HG03135 (cell line): ENCODE measurements at regions not wholly inside any gene's neighbourhood (a gene's known extent, or its start where the extent isn't known, plus 50 kb on each side); places are given as distances from the start of the nearest gene placed in this dataset.
"Not testable (repeated sequence)": the region's sequence is repeated elsewhere in the genome, so short reads cannot be mapped to it uniquely, and the experiment has no call there.

Experiments
- ATAC-seq: cut with Tn5 transposase; IDR thresholded peaks from one replicate; pipeline ENCODE4 v1.9.1; 2021; ENCODE audit warnings: mild to moderate bottlenecking, moderate library complexity; ENCODE audit not compliant: unreplicated experiment

DNA sequence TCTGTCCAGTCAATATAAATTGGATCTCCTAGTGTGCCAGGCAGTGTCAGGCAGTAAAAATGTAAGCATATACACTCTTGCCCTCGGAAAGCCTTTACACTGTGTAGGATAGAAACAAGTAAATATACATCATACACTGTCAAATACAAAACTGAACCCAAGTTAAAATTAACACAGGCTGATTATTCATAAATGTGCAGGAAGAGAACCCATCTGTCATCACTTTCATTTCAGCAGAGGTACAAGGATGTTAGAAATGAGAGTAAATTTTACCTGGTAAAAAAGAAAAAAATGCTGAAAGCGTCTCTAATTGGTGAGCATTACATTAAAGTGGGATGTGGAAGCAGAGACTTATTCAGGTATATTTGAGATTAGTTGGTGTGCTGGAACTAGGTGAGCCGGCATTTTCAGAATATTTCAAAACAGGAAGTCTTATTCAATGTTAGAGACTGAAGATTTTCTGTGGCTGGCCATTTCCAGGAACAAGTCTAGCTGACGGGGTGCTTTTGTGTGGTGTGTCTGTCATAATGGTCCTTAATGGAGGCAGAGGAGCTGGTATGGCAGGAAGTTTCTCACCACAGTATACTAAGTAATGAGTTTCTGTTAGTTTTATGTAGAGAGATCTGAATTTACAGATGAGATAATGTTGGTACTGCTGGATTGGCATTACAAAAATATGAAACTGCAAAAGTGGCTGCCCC, 192.6 kb downstream of the CASP12 start:
- peak; percentile 100 for ATAC-seq

DNA sequence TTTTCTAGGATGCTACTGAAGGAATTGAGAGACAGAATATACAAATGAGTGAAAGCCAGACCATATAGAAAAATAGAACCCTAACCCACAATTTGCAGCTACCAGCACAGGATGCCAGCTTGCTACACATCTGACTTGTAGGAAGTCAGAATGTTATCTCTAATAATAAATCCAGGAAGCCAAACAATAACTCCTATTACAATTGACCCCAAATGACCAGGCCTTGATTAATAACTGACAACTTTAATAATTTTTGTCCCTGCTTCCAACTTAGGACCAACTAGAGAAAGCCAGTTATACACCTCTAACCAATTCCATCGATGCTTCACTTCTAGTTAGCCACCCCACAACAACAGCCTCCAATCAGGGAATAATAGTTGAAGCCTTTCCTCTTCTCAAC, 193.4 kb downstream of the CASP12 start:
- no peak for ATAC-seq

DNA sequence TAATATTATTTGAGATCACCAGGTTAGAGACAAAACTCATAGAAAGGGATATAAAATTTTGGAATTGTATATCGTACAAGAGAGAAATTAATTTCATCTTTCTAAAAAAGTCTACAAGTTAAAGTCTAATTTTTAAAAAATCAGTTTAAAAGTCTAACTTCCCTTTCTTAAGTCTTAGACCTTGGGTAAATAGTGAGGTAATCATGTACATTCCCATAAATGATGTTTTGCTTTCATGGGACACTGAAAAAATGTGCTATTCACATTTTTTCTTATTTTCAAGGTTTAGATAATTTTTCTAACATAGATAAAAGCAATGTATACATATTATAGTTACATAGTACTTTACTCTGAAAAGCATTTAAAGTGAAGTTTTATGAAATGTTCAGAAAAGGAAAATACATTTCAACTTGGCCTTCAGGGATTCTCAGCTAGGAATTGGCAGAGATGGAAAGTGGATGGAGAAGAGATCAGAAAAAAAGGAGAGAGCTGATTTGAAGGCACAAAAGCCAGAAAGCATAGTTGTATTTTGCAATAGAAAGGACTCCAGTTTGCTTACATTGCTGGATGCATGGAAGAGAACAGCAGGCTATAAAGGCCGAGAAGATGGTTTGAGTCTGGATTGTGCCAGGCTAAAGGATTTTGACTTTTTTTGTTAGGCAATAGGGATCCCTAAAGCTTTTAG, 194.0 kb downstream of the CASP12 start:
- no peak for ATAC-seq

DNA sequence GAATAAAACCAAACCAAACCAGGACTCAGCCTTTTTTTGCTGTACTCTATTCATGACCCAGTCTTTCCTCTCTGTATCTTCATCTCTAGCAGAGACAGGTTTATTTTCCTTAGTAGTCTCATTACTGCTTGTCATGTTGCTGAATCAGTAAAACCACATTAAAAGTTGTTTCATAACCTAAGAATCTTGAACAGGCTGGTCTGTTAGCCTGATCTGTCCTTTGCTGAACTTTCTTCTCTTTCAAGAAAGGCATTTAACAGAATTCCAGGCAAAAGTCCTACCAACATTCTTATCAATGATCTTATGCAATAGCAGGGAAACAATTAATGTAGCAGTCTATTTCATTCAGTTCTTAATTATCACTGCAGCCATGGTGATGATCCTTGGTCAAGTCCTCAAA, 197.7 kb downstream of the CASP12 start:
- no peak for ATAC-seq

DNA sequence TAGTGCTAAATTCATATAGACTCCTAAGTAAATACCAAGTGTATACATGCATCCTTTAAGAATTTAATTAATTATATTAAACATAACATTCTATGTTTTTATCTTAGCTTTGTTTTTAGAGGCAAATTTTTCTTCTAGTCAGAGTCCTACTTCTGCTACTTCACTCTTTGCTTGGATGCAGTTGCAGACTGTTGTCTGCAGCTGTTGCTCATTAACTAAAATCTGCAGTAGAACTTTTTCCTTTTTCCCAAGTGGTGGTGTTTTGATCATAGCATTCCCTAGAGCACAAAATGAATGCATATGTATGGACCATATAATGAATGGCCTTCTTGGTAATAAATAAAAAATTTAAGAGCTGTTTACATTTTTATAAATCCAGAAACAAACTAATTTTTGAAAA, 198.3 kb downstream of the CASP12 start:
- ATAC-seq, result no peak

DNA sequence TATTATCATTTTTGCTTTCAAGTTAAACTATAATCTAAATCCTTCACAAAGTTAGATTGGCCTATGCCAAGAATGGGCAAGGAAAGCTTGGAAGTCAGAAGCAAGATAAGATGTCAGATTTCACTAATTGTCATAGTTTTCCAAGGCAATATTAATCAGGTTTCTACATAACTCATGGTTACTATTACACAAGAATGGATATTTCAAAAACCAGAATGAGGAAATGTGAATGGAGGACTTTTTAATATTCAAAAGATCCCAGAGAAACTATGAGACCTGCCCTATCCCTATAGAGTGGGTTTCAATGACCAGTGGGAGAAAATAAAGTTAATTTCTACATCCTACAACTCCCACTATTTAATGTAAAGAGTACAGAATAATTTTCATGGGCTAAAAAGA, 203.2 kb downstream of the CASP12 start:
- no peak for ATAC-seq

DNA sequence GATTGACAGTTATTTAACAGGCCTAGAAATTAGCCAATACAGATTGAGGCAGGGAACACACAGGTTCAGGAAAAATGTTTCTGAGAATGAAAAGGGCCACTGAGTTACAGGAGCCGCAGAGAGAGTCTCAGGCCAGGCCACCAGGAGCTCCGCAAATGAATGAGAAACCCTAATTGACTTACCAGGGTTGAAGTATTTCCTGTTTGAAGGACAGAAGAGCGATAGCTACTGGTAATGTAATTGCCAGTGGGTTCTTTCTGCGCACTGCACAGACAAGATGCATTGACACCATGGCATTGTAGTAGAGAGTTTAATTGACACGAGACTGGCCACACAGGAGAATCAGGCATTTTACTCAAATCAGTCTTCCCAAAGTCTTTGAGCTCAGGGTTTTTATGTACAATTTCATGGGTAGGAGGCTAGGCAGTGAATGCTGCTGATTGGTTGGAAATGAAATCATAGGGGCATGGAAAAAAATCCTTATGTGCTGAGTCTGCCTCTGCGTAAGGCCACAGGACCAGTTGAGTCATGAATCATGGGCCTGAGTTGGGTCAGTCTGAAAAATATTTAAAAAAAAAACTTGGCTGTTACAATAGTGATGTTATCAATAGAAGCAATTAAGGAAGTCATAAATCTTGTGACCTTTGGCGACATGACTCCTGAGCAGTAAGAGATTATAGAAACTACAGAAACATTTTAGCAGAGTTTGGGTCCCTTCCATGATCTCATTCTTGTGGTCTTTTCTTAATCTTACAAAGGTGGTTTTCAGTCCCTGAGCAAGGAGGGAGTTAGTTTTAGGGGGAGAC, 203.8 kb downstream of the CASP12 start:
- no peak for ATAC-seq

DNA sequence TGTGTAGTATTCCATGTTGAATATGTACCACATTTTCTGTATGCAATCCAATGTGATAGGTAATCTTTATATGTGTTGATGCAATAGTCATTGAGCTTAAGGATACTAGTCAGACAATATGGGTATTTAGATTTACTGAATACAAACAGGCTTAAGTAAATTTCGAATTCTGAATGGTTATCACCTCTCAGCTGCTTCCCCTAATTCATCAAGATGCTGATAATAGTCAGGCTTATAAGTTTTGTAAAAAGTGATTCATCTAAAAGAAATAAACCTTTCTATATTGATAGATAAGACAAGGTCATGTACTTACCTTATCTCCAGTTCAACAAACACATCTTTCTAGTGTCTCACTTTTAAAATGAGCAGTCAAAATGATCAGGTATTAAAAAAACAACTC, 205.5 kb downstream of the CASP12 start:
- ATAC-seq, result no peak

DNA sequence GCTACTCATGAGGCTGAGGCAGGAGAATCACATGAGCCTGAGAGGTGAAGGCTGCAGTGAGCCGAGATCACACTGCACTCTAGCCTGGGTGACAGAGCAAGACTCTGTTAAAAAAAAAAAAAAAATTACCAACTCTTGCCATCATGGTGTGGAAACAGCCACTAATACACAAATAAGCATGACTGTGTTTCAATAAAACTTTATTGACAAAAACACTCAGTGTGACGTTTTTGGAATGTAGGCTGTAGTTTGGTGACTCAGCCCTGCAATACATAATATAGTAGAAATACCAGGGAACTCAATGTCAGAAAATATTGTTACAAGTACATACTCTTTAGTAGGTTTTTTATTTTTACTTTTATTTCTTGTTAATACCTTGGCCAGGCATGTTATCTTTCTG, 207.1 kb downstream of the CASP12 start:
- ATAC-seq, result no peak

DNA sequence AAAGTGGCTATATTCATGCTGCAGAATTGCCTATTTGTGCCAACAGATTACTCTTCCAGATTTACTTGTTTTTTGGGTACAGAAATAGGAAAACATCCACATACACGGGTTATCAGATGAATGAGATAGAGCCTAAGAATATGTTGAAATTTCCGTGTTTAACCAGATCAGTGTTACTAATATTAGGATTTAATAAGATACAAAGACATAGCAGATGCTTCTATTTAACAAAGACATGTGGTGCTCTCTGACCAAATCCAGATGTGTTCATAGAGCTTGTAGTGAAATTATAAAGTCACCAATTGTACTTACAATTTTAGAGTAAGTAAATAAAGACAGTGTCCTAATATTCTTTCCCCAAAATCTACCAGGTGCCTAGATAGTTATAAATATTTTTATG, 208.0 kb downstream of the CASP12 start:
- no peak for ATAC-seq

DNA sequence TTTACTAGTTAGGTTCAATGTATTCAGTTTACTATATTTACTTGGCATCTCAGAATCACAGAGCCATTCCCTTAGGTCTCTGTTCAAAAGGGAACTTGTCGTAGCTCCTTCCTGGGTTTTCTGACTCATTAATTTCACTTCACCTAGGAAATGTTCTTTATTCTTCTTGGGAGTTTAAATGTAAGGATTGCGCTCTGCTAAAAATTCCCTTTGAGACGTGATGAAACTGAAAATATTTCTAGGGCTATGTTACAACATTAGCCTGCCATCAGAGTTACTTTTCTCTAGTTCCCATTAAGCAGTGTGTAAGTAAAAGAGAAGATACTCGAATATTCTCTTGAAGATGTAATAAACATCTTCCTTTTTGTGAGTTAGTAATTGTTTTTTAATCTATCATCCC, 209.5 kb downstream of the CASP12 start:
- no peak for ATAC-seq

DNA sequence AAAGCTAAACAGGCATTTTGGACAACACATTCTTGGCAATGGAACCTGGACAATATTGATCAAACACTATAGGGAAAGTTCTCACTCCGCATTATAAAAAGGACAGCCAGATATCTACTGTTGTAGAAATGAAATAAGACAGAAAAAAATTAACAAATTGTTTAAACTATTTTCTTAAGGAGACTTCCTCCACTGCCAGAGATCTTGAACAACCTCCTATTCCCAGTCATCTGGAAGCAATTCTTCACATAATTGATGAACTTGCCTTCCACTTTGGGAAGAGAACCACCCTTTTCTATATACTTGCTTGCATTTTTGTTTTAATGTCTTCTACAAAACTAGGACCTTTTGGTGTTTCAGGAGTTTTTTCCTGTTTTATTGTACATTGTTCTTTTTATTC, 216.1 kb downstream of the CASP12 start:
- ATAC-seq, result no peak

DNA sequence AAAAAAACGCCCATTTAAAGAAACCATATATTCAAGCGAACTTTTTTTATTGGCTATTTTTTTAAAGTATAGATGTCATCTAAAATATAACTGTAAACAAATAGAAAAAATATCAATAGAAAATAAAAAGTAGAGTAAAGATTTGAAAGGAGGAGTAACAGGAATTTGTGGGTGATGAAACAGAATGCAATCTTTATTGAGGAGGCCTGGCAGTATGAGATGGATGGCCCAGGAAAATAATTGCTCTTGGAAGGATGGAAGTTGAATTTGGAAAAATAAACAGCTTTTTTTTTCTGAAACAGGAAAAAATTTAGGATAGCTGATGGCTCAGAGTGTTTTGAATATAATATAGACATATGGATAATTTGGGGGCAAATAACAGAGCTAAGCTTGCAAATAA, 219.0 kb downstream of the CASP12 start:
- no peak for ATAC-seq

DNA sequence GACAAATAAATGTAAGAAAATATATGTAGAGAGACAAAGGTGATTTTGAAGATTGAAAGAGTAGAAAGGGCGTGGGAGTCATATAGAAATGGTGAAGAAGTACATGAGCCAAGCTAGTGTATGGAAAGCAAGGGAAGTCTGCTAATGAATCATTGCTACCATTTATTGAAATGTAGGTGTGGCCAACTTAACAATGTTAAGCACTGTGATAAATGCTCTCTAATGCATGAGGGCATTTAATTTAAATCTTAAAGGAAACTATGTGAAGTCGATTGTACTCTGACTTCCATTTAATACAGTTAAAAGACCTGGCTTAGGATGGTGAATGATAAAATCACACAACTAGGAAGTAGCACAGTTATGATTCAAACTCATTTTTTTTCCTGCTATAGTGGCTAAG, 219.9 kb downstream of the CASP12 start:
- no peak for ATAC-seq

DNA sequence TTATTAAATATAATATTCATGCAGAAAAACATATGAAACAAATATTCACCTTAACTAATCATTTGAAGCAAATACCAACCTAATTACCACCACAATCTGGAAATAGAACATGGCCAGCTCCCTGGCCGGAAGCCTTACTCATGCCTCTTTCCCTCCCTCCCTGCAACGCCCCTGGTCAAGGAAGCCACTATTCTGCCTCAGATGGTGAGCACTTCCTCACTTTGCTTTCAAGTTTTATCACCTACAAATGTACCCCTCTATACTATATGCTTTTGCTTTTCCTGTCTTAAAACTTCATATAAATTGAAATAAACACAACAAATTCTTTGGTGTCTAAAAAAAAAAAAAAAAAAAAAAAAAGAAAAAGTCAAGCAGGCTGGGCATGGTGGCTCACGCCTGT, 221.2 kb downstream of the CASP12 start:
- not testable (repeated sequence) for ATAC-seq

DNA sequence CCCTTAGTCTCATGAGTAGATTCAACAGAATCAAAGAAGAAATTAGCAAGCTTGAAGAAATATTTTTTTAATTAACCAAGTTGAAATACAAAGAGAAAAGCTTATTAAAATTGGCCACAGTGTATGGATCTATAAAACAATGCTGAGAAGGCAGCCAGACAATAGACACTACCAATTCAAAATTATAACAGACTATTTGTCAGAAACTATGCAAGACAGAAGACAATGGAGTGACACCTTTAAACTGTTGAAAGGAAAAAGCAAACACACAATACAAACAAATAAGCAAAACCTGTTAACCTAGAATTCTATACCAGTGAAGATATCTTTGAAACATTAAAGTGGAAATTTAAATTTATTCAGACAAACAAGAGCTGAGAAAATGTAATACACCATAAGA, 225.4 kb downstream of the CASP12 start:
- ATAC-seq, result no peak

DNA sequence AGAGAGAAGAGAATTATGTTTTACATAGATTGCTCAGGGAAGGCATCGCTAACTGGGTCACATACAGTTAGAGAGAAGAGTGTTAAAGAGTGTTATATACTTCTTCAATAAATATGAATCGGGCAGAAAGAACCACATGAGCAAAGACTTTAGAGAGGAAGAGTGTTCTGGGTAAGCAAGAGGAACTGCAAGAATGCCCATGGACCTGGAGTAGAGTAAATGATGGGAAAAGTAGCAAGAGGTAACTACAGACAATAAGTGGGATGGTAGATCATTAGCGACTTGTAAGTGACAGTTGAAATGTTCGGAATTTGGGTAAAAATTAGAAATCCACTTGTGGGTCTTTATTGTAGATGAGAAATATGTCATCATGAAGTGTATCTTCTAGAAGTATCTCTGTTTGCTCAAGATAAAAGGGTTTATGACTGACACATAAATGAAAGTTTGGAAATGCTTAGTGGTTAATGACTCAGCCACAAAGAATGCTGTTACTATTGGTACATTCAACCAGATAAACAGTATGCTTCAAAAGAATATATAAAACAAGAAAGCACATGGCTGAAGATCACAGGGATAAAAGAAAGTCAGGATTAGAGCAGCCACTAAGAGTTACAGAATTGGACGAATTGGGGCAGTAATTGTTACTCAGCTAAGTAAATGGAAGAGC, 229.3 kb downstream of the CASP12 start:
- ATAC-seq, result no peak

DNA sequence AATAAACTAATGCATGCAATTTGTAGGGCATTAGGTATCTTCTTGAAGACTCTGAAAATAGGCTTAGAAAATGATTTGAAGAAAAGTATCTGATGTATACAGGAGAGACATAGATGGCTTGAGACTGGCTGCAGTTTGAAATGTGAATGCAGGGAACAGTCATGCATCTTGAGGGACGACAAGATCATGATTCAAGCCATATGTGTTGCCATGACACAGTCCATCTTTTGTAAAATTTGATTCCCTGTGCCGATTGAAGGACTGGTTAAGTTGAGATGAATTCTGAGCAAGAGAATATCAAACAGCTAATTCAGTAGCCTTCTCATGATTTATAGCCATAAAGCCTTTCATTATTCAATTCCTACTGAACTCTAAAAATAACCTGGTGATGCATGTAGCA, 231.6 kb downstream of the CASP12 start:
- no peak for ATAC-seq

DNA sequence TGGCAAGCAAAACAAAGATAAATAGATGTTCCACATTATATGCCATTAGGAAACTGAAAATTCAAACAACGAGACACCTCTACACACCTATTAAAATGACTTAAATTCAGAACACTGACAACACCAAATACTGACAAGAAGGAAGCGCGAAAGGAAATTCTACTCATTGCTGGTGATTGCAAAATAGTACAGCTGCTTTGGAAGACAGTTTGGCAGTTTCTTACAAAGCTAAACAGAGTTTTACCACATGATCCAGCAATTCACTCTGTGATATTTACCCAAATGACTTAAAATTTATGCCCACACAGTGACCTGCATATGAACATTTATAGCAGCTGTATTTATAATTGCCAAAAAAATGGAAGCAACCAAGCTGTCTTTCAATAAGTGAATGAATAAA, 232.6 kb downstream of the CASP12 start:
- no peak for ATAC-seq

DNA sequence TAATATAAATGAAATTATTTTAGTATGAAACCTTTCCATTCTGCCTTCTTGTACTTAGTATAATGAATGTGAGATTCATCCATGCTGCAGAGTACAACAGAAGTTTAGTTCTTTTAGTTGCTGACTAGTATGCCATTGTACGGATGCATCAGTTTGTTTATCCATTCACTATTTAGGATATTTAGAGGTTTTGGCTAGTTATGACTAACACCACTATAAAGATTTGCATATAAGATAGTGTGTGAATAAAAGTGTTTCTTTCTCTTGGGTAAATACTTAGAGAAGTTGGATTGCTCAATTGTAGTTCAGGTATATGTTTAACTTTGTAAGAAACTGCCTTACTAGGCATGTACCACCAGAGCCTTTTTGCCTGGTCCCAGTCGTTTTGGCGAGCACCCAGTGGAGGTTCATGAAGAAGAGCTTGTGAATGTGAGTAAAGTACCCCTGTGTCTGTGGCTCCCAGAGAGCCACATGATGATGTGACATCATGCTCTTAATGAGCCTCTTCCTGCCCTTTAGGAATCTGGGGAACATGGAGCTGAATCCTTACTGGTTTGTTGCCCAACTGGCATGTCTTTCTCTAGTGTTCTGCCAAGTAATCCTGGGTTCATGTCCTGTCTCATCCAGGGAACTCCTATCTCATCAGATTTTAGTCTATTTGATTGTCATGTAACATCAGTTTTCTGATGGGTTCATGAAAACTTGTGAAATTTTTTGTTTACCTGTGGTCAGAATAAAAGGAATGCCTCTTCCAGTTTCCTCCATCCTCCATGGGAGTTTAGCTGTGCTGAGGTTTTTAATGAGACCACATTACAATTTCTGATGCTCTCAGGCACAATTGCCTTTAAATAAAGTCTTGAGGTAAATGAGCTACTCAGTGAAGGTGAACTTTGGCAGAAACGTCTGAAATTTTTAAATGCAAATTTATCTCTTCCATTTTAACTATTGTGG, 234.8 kb downstream of the CASP12 start:
- no peak for ATAC-seq
